ENCODE measurements at regions not wholly inside any gene's neighbourhood (a gene's known extent, or its start where the extent isn't known, plus 50 kb on each side); places are given as distances from the start of the nearest gene placed in this dataset.

- intact Hi-C loops (cut with DNase I, micrococcal nuclease) = no loop called here
- ATAC-seq (no peak), DNase-seq (no peak)
Observed at GRCh38 chr5:18067615-18068014, 433.4 kb downstream of the TAF11L14 start.

- ATAC-seq (no peak), DNase-seq (no peak)
- intact Hi-C loops (cut with DNase I, micrococcal nuclease) = no loop called here
Observed at GRCh38 chr5:18068826-18069225, 434.6 kb downstream of the TAF11L14 start.

- ATAC-seq = no peak
- intact Hi-C loops (cut with DNase I, micrococcal nuclease) = no loop called here
- no peak for DNase-seq
Observed at GRCh38 chr5:18069790-18070189, 435.5 kb downstream of the TAF11L14 start.

DNA sequence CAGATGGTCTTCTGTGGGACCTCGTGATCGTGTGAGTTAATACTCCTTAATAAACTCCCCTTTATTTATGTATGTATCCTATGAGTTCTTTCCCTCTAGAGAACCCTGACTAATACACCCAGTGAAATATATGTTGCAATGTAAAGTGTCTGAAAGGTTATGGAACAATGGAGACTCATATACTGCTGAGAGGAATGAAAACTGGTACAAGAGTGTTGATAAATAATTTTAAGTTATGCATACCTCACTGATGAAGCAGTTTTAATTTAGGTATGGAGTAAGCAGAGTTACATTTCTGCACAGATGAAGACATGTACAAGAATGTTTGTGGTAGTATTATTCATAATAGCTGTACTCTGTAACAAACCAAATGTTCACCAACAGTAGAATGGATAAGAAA, 438.3 kb downstream of the TAF11L14 start:
- DNase-seq (no peak), ATAC-seq (no peak)
- intact Hi-C loops (cut with DNase I, micrococcal nuclease) = no loop called here

GRCh38 chr5:18074961-18075360, 440.7 kb downstream of the TAF11L14 start:
- ATAC-seq (no peak), DNase-seq (no peak)
- intact Hi-C loops (cut with DNase I, micrococcal nuclease) = no loop called here

- intact Hi-C loops (cut with DNase I, micrococcal nuclease) = no loop called here
- DNase-seq = no peak
- ATAC-seq = no peak
Observed at GRCh38 chr5:18078157-18078556, 443.9 kb downstream of the TAF11L14 start.

- intact Hi-C loops (cut with DNase I, micrococcal nuclease) = no loop called here
- DNase-seq = no peak
- no peak for ATAC-seq
Observed at GRCh38 chr5:18079831-18080230, 445.6 kb downstream of the TAF11L14 start.

DNA sequence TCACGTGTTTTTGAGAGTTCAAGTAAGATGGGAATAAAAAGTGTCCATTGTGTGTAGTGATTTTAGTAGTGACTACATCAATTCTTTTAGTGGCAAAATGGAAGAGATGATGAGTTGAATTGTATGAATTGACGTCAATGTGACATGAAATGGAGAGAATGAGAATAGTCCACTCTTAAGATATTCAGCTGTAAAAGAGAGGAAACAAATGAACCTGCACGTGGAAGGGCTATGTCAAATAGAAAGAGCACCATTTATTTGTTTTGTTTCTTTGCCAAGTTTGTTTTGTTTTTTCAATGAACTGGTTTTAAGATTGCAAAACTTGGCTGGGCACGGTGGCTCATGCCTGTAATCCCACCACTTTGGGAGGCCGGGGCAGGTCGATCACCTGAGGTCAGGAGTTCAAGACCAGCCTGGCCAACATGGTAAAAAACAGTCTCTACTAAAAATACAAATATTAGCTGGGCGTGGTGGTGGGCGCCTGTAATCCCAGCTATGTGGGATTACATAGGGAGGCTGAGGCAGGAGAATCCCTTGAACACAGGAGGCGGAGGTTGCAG, 453.8 kb downstream of the TAF11L14 start:
- intact Hi-C loops (cut with DNase I, micrococcal nuclease) = no loop called here
- DNase-seq = no peak
- ATAC-seq = no peak

- intact Hi-C loops (cut with DNase I, micrococcal nuclease) = no loop called here
- no peak for DNase-seq
- ATAC-seq = no peak
Observed at GRCh38 chr5:18090177-18090576, 455.9 kb downstream of the TAF11L14 start.

DNA sequence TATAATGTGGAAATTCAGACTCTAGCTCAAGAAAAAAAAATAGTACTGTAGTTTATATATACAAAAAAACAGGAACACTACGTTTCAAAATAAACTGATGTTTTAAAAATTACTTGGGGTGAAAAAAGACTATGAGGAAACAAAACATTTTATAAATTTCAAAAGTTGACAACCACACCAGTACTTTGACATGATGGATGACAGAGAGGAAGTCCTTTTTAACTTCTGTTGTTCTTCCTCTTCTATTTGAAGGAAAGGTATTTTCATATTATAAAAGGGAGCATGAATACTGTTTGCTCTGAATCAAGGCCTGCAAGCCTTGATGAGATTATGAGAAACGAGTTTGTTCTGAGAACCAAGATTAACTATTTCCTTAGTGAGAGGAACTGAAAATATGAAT, 456.9 kb downstream of the TAF11L14 start:
- ATAC-seq (no peak), DNase-seq (no peak)
- intact Hi-C loops (cut with DNase I, micrococcal nuclease) = no loop called here

DNA sequence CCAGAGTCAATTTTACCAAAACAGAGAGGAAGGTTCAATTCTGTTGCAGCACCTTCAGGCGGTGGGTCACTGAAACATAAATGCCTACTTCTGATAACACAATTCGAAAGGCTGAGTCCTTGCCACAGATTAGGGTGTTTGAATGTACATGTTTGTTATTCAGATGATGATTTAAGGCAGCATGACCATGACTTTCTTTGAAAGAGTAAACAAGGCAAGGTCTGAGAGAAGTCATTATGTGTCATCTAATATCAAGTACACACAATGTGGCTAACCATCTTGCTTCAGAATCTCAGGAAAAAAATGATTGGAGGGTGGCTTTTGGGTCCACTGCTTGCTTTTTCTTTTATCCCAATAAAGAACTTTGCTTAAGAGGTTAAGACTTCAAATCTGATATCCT, 457.5 kb downstream of the TAF11L14 start:
- ATAC-seq = no peak

DNA sequence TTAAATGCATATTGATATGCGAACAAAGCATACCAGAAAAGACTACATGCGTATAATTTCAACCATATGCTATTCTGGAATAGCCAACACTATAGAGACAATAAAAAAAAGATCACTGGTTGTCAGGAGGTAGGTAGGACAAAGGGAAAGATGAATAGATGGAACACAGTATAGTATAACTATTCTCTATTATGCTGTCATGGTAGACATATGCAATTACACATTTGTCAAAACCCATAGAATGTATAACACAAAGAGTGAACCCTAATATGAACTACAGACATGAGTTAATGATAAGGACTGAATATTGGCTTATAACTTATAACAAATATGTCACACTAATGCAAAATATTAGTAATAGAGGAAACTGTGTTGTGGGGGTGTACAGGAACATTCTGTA, 460.8 kb downstream of the TAF11L14 start:
- intact Hi-C loops (cut with DNase I, micrococcal nuclease) = no loop called here
- ATAC-seq = no peak
- DNase-seq = no peak

More for the DNA sequence above, 457.5 kb downstream of the TAF11L14 start:
- no peak for DNase-seq
- intact Hi-C loops (cut with DNase I, micrococcal nuclease) = no loop called here

DNA sequence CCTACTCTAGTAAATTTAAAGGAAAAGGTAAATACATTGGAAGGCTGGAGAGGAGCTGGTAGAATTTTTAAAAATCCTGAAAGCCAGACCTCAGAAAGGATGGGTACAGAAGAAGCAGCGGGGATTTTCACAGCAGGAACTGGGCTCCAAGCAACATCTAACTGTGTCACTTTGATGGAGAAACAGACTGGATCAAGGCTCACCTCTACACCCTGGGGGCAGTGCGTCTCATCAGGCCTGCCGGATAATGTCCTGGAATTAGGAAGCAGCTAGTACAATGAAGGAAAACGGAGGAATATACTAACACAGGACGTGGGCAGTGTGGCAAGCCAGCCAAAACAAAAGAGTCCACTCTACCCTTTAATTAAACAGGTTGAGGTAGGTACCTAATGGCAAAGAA, 463.6 kb downstream of the TAF11L14 start:
- intact Hi-C loops (cut with DNase I, micrococcal nuclease) = no loop called here
- ATAC-seq (no peak), DNase-seq (no peak)

GRCh38 chr5:18098691-18099090, 464.4 kb downstream of the TAF11L14 start:
- ATAC-seq (no peak), DNase-seq (no peak)
- intact Hi-C loops (cut with DNase I, micrococcal nuclease) = no loop called here

GRCh38 chr5:18099261-18099660, 465.0 kb downstream of the TAF11L14 start:
- intact Hi-C loops (cut with DNase I, micrococcal nuclease) = no loop called here
- no peak for ATAC-seq
- DNase-seq = no peak

DNA sequence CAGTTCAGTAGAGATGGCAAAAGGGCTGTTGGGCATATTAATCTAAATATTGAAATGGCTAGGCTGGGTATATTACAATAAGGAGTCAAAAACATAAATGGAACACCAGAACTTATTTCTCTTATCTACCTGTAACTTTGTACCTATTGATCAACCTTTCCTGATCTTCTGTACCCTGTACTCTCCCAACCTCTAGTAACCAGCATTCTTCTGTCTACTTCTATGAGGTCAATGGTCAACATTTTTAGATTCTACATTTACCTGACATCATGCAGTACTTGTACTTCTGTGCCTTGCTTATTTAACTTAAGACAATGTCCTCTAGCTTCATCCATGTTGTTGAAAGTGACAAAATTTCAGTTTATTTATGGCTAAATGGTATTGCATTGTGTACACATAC, 467.3 kb downstream of the TAF11L14 start:
- intact Hi-C loops (cut with DNase I, micrococcal nuclease) = no loop called here
- DNase-seq (no peak), ATAC-seq (no peak)

- ATAC-seq = no peak
- intact Hi-C loops (cut with DNase I, micrococcal nuclease) = no loop called here
- DNase-seq = no peak
Observed at GRCh38 chr5:18102733-18103132, 468.5 kb downstream of the TAF11L14 start.

GRCh38 chr5:18105449-18105848, 471.2 kb downstream of the TAF11L14 start:
- intact Hi-C loops (cut with DNase I, micrococcal nuclease) = no loop called here
- no peak for ATAC-seq
- DNase-seq = no peak

- intact Hi-C loops (cut with DNase I, micrococcal nuclease) = no loop called here
- DNase-seq = no peak
- no peak for ATAC-seq
Observed at GRCh38 chr5:18111906-18112465, 477.7 kb downstream of the TAF11L14 start.

- intact Hi-C loops (cut with DNase I, micrococcal nuclease) = no loop called here
- ATAC-seq = no peak
- DNase-seq = no peak
Observed at GRCh38 chr5:18113721-18114120, 479.5 kb downstream of the TAF11L14 start.

DNA sequence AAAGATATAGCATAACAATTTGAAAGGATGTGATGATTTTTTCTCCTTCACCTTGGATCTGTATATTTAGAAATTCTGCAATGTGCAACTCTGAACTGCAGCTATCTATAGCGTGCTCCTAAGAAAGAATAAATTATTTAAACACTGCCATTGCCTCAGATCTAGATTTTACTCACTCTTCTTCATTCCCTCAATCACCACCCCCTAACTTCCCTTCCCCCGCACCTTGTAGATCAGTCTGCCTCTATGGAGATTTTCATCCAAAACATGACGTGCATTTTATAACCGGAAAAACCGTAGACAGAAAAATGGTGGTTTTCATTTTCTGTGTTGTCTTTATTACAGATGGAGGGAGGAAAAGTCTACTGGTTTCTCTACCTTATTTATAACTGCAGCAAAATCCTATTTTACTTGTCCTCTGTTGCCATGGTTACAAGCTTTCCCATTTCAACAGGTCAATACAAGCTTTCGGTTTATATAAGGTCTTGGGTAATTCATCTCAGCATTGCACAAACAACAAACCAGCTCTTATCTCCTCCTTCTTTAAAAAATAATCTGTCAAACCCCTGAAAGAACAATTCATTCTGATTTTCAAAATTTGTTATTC, 480.0 kb downstream of the TAF11L14 start:
- ATAC-seq (no peak), DNase-seq (no peak)
- intact Hi-C loops (cut with DNase I, micrococcal nuclease) = no loop called here

Measured in left colon (tissue), 2 donors.